ENCODE measurements at regions not wholly inside any gene's neighbourhood (a gene's known extent, or its start where the extent isn't known, plus 50 kb on each side); places are given as distances from the start of the nearest gene placed in this dataset.

GRCh38 chr2:15703365-15703869 is 111.7 kb downstream of the DDX1 start:
- no peaks in the 10 kb centered on the region for H4K20me1 ChIP-seq (ENCODE audit: insufficient read depth)
- H3K9ac ChIP-seq: no peak overlapping the region
- no peak overlapping the region for H2AFZ ChIP-seq (ENCODE audit: low read depth)
- H3K79me2 ChIP-seq (ENCODE audit: insufficient read depth, low read depth): no peaks in the 10 kb centered on the region
- no peak overlapping the region for H3K4me2 ChIP-seq
- H3K4me3 ChIP-seq (IDR thresholded peaks at IDR 0.05; ENCODE audit: insufficient read depth, low read depth, low read length): no peak overlapping the region
- H3K36me3 ChIP-seq (ENCODE audit: insufficient read depth): no peaks in the 10 kb centered on the region
- H3K27me3 ChIP-seq (ENCODE audit: insufficient read depth, low read depth): no peaks in the 10 kb centered on the region
- no peaks in the 10 kb centered on the region for H3K4me1 ChIP-seq (ENCODE audit: low read depth, poor library complexity, severe bottlenecking)
- TF ChIP-seq CTCF (conservative IDR thresholded peaks at IDR 0.05; ENCODE audit: low read depth, low read length): no peak
- no peak overlapping the region for H3K27ac ChIP-seq

GRCh38 chr2:15704086-15704787 is 112.6 kb downstream of the DDX1 start:
- Histone ChIP-seq H3K4me1 (ENCODE audit: low read depth, poor library complexity, severe bottlenecking) (no peaks in the 10 kb centered on the region), H3K9ac (no peak overlapping the region), H3K4me2 (no peak overlapping the region), H3K79me2 (ENCODE audit: insufficient read depth, low read depth) (no peaks in the 10 kb centered on the region), H3K36me3 (ENCODE audit: insufficient read depth) (no peaks in the 10 kb centered on the region), H4K20me1 (ENCODE audit: insufficient read depth) (no peaks in the 10 kb centered on the region), H3K27me3 (ENCODE audit: insufficient read depth, low read depth) (no peaks in the 10 kb centered on the region), H3K27ac (no peak overlapping the region), H2AFZ (ENCODE audit: low read depth) (no peak overlapping the region), H3K4me3 (IDR thresholded peaks at IDR 0.05; ENCODE audit: insufficient read depth, low read depth, low read length) (no peak overlapping the region)
- TF ChIP-seq CTCF (conservative IDR thresholded peaks at IDR 0.05; ENCODE audit: low read depth, low read length): no peak

DNA sequence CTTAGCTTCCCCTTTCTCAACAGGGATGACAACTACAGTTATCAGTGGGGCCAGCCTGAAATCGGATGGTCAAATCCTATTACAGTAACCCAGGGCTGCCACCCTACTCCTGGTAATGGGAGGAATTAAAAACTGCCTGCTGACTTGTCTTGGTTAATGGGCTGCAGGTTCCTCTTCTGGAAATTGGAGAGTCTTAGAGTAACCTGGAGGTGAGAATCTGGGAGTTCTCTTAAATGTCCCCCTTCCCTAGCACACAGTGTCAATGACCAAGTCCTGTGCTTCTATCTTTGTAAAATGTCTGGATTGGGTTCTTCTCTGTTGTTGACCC is 113.1 kb downstream of the DDX1 start:
- H3K4me1 ChIP-seq (ENCODE audit: low read depth, poor library complexity, severe bottlenecking): no peaks in the 10 kb centered on the region
- H2AFZ ChIP-seq (ENCODE audit: low read depth): no peak overlapping the region
- H3K79me2 ChIP-seq (ENCODE audit: insufficient read depth, low read depth): no peaks in the 10 kb centered on the region
- H4K20me1 ChIP-seq (ENCODE audit: insufficient read depth): no peaks in the 10 kb centered on the region
- H3K4me2 ChIP-seq: no peak overlapping the region
- H3K27ac ChIP-seq: no peak overlapping the region
- no peak for TF ChIP-seq CTCF (conservative IDR thresholded peaks at IDR 0.05; ENCODE audit: low read depth, low read length)
- H3K9ac ChIP-seq: no peak overlapping the region
- no peak overlapping the region for H3K4me3 ChIP-seq (IDR thresholded peaks at IDR 0.05; ENCODE audit: insufficient read depth, low read depth, low read length)
- no peaks in the 10 kb centered on the region for H3K36me3 ChIP-seq (ENCODE audit: insufficient read depth)
- no peaks in the 10 kb centered on the region for H3K27me3 ChIP-seq (ENCODE audit: insufficient read depth, low read depth)

DNA sequence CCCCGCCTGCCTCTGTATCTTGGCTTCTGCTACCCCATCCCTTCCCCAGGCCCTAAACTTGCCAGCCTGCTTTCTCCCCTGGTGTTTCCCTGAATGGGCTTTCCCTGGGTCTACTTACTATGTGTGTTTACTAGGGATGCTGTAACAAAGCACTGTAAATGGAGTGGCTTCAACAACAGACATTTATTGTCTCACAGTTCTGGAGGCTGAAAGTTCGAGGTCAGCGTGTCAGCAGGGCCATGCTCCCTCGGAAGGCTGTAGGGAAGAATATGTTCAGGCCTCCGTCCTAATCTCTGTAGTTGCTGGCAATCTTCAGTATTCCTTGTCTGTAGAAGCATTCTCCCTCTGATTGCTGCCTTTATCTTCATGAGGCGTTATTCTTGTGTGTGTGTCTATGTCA is 113.6 kb downstream of the DDX1 start:
- no peaks in the 10 kb centered on the region for H3K36me3 ChIP-seq (ENCODE audit: insufficient read depth)
- no peak for TF ChIP-seq CTCF (conservative IDR thresholded peaks at IDR 0.05; ENCODE audit: low read depth, low read length)

More for the DNA sequence above, 113.6 kb downstream of the DDX1 start:
- Histone ChIP-seq H3K79me2 (ENCODE audit: insufficient read depth, low read depth) (no peaks in the 10 kb centered on the region), H3K4me3 (IDR thresholded peaks at IDR 0.05; ENCODE audit: insufficient read depth, low read depth, low read length) (no peak overlapping the region), H4K20me1 (ENCODE audit: insufficient read depth) (no peaks in the 10 kb centered on the region), H3K27me3 (ENCODE audit: insufficient read depth, low read depth) (no peaks in the 10 kb centered on the region), H3K27ac (no peak overlapping the region), H3K4me2 (no peak overlapping the region), H2AFZ (ENCODE audit: low read depth) (no peak overlapping the region), H3K9ac (no peak overlapping the region), H3K4me1 (ENCODE audit: low read depth, poor library complexity, severe bottlenecking) (no peaks in the 10 kb centered on the region)

Measured in KMS-11 (cell line).